Liver (tissue), 3 donors: ENCODE measurements at regions not wholly inside any gene's neighbourhood (a gene's known extent, or its start where the extent isn't known, plus 50 kb on each side); places are given as distances from the start of the nearest gene placed in this dataset.

Experiments used
- EGR1 ChIP-seq, 2 donors: IDR thresholded peaks; 2 replicates each; pipeline ENCODE4 v1.6.1; 2016 to 2018; ENCODE audit warnings: antibody characterized with exemption in 2 of 2, low read depth in 2 of 2
- FOXA2 ChIP-seq: IDR thresholded peaks from 2 replicates; pipeline ENCODE4 v1.6.1; 2016; ENCODE audit warnings: antibody characterized with exemption
- HNF4A ChIP-seq, 2 donors: conservative IDR thresholded peaks; 2 replicates each; pipeline ENCODE4 v1.6.1; 2016; ENCODE audit warnings: antibody characterized with exemption in 2 of 2, mild to moderate bottlenecking in 2 of 2
- JUND ChIP-seq, 2 donors: IDR thresholded peaks; 2 replicates each; pipeline ENCODE4 v1.6.1; 2016; ENCODE audit warnings: antibody characterized with exemption in 2 of 2
- RAD21 ChIP-seq, 2 donors: IDR thresholded peaks; 2 replicates each; pipeline ENCODE4 v1.6.1; 2016; ENCODE audit warnings: antibody characterized with exemption in 2 of 2, mild to moderate bottlenecking in 2 of 2
- RXRA ChIP-seq, 2 donors: IDR thresholded peaks; 2 replicates each; pipeline ENCODE4 v1.6.1; 2017 to 2018; ENCODE audit warnings: antibody characterized with exemption in 2 of 2, mild to moderate bottlenecking in 1 of 2
- TAF1 ChIP-seq: conservative IDR thresholded peaks from 2 replicates; pipeline ENCODE4 v1.6.1; 2016; ENCODE audit warnings: antibody characterized with exemption, mild to moderate bottlenecking
- TF ChIP-seq, protein P1 (sequence below): fragments of 150-350 bp; IDR thresholded peaks from 2 replicates; pipeline ENCODE4 v1.5.1; 2017; ENCODE audit warnings: improper control_type of control experiment, low read depth, low read length; ENCODE audit not compliant: missing input control
- TF ChIP-seq, protein P2 (sequence below): IDR thresholded peaks from 2 replicates; pipeline ENCODE4 v1.6.1; 2016; ENCODE audit warnings: antibody characterized with exemption, mild to moderate bottlenecking
- TF ChIP-seq, protein P3 (sequence below): IDR thresholded peaks from 2 replicates; pipeline ENCODE4 v1.6.1; 2016; ENCODE audit warnings: antibody characterized with exemption
- TF ChIP-seq, protein P4 (sequence below): IDR thresholded peaks from 2 replicates; pipeline ENCODE4 v1.6.1; 2016; ENCODE audit warnings: antibody characterized with exemption
- donor health status: healthy.
- donor health status: healthy.

DNA sequence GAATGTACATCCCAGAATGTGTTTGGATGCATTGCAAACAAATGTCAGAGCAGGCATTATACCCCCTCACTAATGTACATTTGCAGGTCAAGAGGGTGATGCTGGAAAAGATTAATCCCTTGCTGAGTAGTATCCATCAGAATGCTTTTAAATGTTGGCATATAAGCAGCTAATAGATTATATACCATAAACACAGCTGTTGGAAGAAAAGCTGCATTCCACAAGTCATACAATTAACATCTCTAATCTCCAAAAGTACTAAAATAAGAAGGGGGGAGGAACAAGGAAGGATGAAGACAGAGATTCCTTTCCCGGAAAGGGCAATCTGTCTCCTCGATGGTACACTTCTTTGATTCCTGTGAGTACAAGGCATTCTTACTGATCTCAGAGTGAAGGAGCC, 445.7 kb upstream of the CDIN1 start:
- TF ChIP-seq, protein P1, sequence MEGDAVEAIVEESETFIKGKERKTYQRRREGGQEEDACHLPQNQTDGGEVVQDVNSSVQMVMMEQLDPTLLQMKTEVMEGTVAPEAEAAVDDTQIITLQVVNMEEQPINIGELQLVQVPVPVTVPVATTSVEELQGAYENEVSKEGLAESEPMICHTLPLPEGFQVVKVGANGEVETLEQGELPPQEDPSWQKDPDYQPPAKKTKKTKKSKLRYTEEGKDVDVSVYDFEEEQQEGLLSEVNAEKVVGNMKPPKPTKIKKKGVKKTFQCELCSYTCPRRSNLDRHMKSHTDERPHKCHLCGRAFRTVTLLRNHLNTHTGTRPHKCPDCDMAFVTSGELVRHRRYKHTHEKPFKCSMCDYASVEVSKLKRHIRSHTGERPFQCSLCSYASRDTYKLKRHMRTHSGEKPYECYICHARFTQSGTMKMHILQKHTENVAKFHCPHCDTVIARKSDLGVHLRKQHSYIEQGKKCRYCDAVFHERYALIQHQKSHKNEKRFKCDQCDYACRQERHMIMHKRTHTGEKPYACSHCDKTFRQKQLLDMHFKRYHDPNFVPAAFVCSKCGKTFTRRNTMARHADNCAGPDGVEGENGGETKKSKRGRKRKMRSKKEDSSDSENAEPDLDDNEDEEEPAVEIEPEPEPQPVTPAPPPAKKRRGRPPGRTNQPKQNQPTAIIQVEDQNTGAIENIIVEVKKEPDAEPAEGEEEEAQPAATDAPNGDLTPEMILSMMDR = no peak
- TF ChIP-seq HNF4A (conservative IDR thresholded peaks at IDR 0.05) = no peak
- TF ChIP-seq EGR1 (IDR thresholded peaks at IDR 0.05; ENCODE audit: low read depth in 2 of 2) = no peak
- TF ChIP-seq JUND (IDR thresholded peaks at IDR 0.05) = no peak
- TF ChIP-seq, protein P2, sequence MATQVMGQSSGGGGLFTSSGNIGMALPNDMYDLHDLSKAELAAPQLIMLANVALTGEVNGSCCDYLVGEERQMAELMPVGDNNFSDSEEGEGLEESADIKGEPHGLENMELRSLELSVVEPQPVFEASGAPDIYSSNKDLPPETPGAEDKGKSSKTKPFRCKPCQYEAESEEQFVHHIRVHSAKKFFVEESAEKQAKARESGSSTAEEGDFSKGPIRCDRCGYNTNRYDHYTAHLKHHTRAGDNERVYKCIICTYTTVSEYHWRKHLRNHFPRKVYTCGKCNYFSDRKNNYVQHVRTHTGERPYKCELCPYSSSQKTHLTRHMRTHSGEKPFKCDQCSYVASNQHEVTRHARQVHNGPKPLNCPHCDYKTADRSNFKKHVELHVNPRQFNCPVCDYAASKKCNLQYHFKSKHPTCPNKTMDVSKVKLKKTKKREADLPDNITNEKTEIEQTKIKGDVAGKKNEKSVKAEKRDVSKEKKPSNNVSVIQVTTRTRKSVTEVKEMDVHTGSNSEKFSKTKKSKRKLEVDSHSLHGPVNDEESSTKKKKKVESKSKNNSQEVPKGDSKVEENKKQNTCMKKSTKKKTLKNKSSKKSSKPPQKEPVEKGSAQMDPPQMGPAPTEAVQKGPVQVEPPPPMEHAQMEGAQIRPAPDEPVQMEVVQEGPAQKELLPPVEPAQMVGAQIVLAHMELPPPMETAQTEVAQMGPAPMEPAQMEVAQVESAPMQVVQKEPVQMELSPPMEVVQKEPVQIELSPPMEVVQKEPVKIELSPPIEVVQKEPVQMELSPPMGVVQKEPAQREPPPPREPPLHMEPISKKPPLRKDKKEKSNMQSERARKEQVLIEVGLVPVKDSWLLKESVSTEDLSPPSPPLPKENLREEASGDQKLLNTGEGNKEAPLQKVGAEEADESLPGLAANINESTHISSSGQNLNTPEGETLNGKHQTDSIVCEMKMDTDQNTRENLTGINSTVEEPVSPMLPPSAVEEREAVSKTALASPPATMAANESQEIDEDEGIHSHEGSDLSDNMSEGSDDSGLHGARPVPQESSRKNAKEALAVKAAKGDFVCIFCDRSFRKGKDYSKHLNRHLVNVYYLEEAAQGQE = no peak
- no peak for TF ChIP-seq RAD21 (IDR thresholded peaks at IDR 0.05)
- TF ChIP-seq, protein P3, sequence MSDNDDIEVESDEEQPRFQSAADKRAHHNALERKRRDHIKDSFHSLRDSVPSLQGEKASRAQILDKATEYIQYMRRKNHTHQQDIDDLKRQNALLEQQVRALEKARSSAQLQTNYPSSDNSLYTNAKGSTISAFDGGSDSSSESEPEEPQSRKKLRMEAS = no peak
- TF ChIP-seq RXRA (IDR thresholded peaks at IDR 0.05) = no peak
- no peak for TF ChIP-seq TAF1
- TF ChIP-seq, protein P4, sequence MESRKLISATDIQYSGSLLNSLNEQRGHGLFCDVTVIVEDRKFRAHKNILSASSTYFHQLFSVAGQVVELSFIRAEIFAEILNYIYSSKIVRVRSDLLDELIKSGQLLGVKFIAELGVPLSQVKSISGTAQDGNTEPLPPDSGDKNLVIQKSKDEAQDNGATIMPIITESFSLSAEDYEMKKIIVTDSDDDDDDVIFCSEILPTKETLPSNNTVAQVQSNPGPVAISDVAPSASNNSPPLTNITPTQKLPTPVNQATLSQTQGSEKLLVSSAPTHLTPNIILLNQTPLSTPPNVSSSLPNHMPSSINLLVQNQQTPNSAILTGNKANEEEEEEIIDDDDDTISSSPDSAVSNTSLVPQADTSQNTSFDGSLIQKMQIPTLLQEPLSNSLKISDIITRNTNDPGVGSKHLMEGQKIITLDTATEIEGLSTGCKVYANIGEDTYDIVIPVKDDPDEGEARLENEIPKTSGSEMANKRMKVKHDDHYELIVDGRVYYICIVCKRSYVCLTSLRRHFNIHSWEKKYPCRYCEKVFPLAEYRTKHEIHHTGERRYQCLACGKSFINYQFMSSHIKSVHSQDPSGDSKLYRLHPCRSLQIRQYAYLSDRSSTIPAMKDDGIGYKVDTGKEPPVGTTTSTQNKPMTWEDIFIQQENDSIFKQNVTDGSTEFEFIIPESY = no peak
- TF ChIP-seq FOXA2 = no peak
